Heart left ventricle (tissue), 13 donors: ENCODE measurements at regions not wholly inside any gene's neighbourhood (a gene's known extent, or its start where the extent isn't known, plus 50 kb on each side); places are given as distances from the start of the nearest gene placed in this dataset.

Experiments used
- CTCF ChIP-seq, 12 donors: fragments of 200-600 bp; sonication (generic) in 4 of 12; IDR thresholded peaks; one replicate each; pipeline versions ENCODE4 v1.5.0 to v1.8.0; 2018 to 2022; ENCODE audit warnings: antibody characterized with exemption in 12 of 12, mild to moderate bottlenecking in 5 of 12
- POLR2A ChIP-seq, 2 donors: fragments of 450-650 bp; IDR thresholded peaks; one replicate each; pipeline ENCODE4 v1.6.1; 2017; ENCODE audit warnings: antibody characterized with exemption in 2 of 2, mild to moderate bottlenecking in 2 of 2, moderate library complexity in 2 of 2
- donor health status: ischemic (EF 13 %, LVEDD 7.1; RV severe dilation, severe dysfunction).
- donor health status: DM: no; HTN: yes; CAD: no.
- donor health status: DM: no; HTN: no; CAD: no.
- donor health status: ischemic (EF 25% LVEDD 6.9; RV normal size, moderate dysfunction).
- donor health status: ischemic (EF 25% LVEDD 5.7; RV mildly dilated, moderate dysfunction).
- donor health status: ischemic (EF 35%, LVEDD 5.7; RV mildly dilated, moderate dysfunction).
- donor health status: nonischemic (EF 11% LVEDD 7.7; RV severe dilation, severe dysfunction).
- donor health status: DM: yes; HTN: yes; CAD: no.
- donor health status: PGD.
- donor health status: ischemic (EF 29% LVEDD 5.4; RV normal size, mild dysfunction).
- donor health status: nonischemic (EF 23%, LVEDD 6.1; RV moderate dilation, normal function).

- TF ChIP-seq CTCF (IDR thresholded peaks at IDR 0.05), result no peak
- no peak for TF ChIP-seq POLR2A (IDR thresholded peaks at IDR 0.05)
These were observed 545.6 kb upstream of the ZNF385D start for GRCh38 chr3:22296601-22297000.
